HepG2 (cell line): ENCODE measurements at regions not wholly inside any gene's neighbourhood (a gene's known extent, or its start where the extent isn't known, plus 50 kb on each side); places are given as distances from the start of the nearest gene placed in this dataset.

ENCODE experiments used
- BCLAF1 ChIP-seq: fragments of 450-650 bp; IDR thresholded peaks from 2 replicates; pipeline ENCODE4 v1.6.1; 2017; ENCODE audit warnings: mild to moderate bottlenecking
- FOXO4 ChIP-seq: sonication (generic); formaldehyde crosslinking; conservative IDR thresholded peaks from 2 replicates; pipeline ENCODE4 v1.8.1; 2023; ENCODE audit warnings: missing genetic modification reagents
- GPN1 ChIP-seq: sonication (generic); formaldehyde crosslinking; IDR thresholded peaks from 2 replicates; pipeline ENCODE4 v1.5.1; 2020; ENCODE audit warnings: missing genetic modification reagents, borderline replicate concordance
- HDAC1 ChIP-seq: sonication (generic); formaldehyde crosslinking; IDR thresholded peaks from 2 replicates; pipeline ENCODE4 v1.5.1; 2020; ENCODE audit warnings: mild to moderate bottlenecking, missing genetic modification reagents
- HMG20A ChIP-seq: IDR thresholded peaks from 2 replicates; pipeline ENCODE4 v1.6.1; 2016; ENCODE audit warnings: borderline replicate concordance
- KDM5A ChIP-seq: fragments of 200-600 bp; sonication (generic); IDR thresholded peaks from 2 replicates; pipeline ENCODE4 v1.7.0; 2018; ENCODE audit warnings: antibody characterized with exemption, mild to moderate bottlenecking, low read length, borderline replicate concordance
- MTA3 ChIP-seq: sonication (generic); formaldehyde crosslinking; IDR thresholded peaks from 2 replicates; pipeline ENCODE4 v1.4.0; 2020; ENCODE audit warnings: missing genetic modification reagents
- NFE2 ChIP-seq: sonication (generic); formaldehyde crosslinking; IDR thresholded peaks from 2 replicates; pipeline ENCODE4 v1.4.0; 2020; ENCODE audit warnings: missing genetic modification reagents
- NFIB ChIP-seq: sonication (generic); formaldehyde crosslinking; IDR thresholded peaks from 2 replicates; pipeline ENCODE4 v1.9.0; 2021; ENCODE audit warnings: missing genetic modification reagents, mild to moderate bottlenecking, borderline replicate concordance
- PHF20 ChIP-seq: sonication (generic); formaldehyde crosslinking; IDR thresholded peaks from 2 replicates; pipeline ENCODE4 v1.5.0; 2020; ENCODE audit warnings: mild to moderate bottlenecking, missing genetic modification reagents
- TEAD3 ChIP-seq: optimal IDR thresholded peaks from 2 replicates; pipeline ENCODE3; 2016; ENCODE audit warnings: borderline replicate concordance
- THAP9 ChIP-seq: sonication (generic); formaldehyde crosslinking; IDR thresholded peaks from 2 replicates; pipeline ENCODE4; 2020; ENCODE audit warnings: missing genetic modification reagents, mild to moderate bottlenecking, borderline replicate concordance
- ZFP1 ChIP-seq: IDR thresholded peaks from 2 replicates; pipeline ENCODE4 v1.6.1; 2016
- ZKSCAN8 ChIP-seq: IDR thresholded peaks from 2 replicates; pipeline ENCODE4 v1.6.1; 2016; ENCODE audit warnings: borderline replicate concordance, missing genetic modification reagents, missing compliant biosample characterization
- ZNF230 ChIP-seq: sonication (generic); formaldehyde crosslinking; IDR thresholded peaks from 2 replicates; pipeline ENCODE4 v1.4.0; 2020; ENCODE audit warnings: mild to moderate bottlenecking, missing genetic modification reagents
- ZNF251 ChIP-seq: sonication (generic); formaldehyde crosslinking; IDR thresholded peaks from 2 replicates; pipeline ENCODE4 v1.9.0; 2021; ENCODE audit warnings: mild to moderate bottlenecking, missing genetic modification reagents
- ZNF256 ChIP-seq: sonication (generic); formaldehyde crosslinking; conservative IDR thresholded peaks from 2 replicates; pipeline ENCODE4 v1.4.0; 2020; ENCODE audit warnings: missing genetic modification reagents
- ZNF335 ChIP-seq: sonication (generic); formaldehyde crosslinking; IDR thresholded peaks from 2 replicates; pipeline ENCODE4 v1.4.0; 2020; ENCODE audit warnings: missing genetic modification reagents
- ZNF772 ChIP-seq: sonication (generic); formaldehyde crosslinking; IDR thresholded peaks from 2 replicates; pipeline ENCODE4 v1.5.0; 2020; ENCODE audit warnings: mild to moderate bottlenecking, missing genetic modification reagents
- ZNF780A ChIP-seq: sonication (generic); formaldehyde crosslinking; IDR thresholded peaks from 2 replicates; pipeline ENCODE4 v1.8.0; 2022; ENCODE audit warnings: mild to moderate bottlenecking, missing genetic modification reagents, moderate library complexity
- ZXDC ChIP-seq: sonication (generic); formaldehyde crosslinking; IDR thresholded peaks from 2 replicates; pipeline ENCODE4 v1.5.0; 2020; ENCODE audit warnings: mild to moderate bottlenecking, missing genetic modification reagents

GRCh38 chr20:50294164-50295088, 103.8 kb downstream of the CEBPB start (continued):
- TF ChIP-seq THAP9 (CRISPR knock-in tag) (peak; percentile 33; the same call in 1 of the 2 replicates), ZNF335 (no peak), ZNF256 (CRISPR knock-in tag) (no peak), GPN1 (CRISPR knock-in tag) (no peak), NFE2 (no peak), BCLAF1 (no peak), ZNF230 (no peak; the same call in 1 of the 2 replicates), HDAC1 (CRISPR knock-in tag) (peak; percentile 33; the same call in 1 of the 2 replicates), PHF20 (CRISPR knock-in tag) (no peak), ZNF772 (no peak), ZNF251 (CRISPR knock-in tag) (no peak), TEAD3 (peak; percentile 38), ZNF780A (no peak), HMG20A (CRISPR knock-in tag) (no peak), NFIB (CRISPR knock-in tag) (no peak), FOXO4 (CRISPR knock-in tag) (no peak), KDM5A (no peak), ZXDC (no peak), ZFP1 (CRISPR knock-in tag) (no peak), ZKSCAN8 (CRISPR knock-in tag) (peak; percentile 36; the same call in 1 of the 2 replicates), MTA3 (no peak)
